CD8-positive, alpha-beta memory T cell (primary cell): ENCODE measurements at regions not wholly inside any gene's neighbourhood (a gene's known extent, or its start where the extent isn't known, plus 50 kb on each side); places are given as distances from the start of the nearest gene placed in this dataset.

ENCODE experiments used
- CTCF ChIA-PET: fragments of 350-600 bp; sonication (Branson Sonifier 250); formaldehyde crosslinking; loops from one replicate; lab custom pipeline; 2021; ENCODE audit warnings: antibody characterized with exemption; lab: Charles Lee
- POLR2A ChIA-PET: fragments of 350-600 bp; sonication (Branson Sonifier 250); formaldehyde crosslinking; loops from one replicate; lab custom pipeline; 2021; ENCODE audit warnings: antibody characterized with exemption; lab: Charles Lee
- DNase-seq, 5 donors: peaks; one replicate each; pipeline versions ENCODE4 v3.0.0 to v3.0.0-alpha.2; 2020 to 2022; ENCODE audit warnings: mixed read lengths in 1 of 5
- H3K27ac ChIP-seq: one replicate; pipeline ENCODE4 v1.7.0; 2013; ENCODE audit warnings: low read depth, mild to moderate bottlenecking, low read length, moderate library complexity
- H3K27me3 ChIP-seq: 2 replicates; pipeline ENCODE4 v1.7.0; 2013; ENCODE audit warnings: low read length, mild to moderate bottlenecking; ENCODE audit not compliant: insufficient read depth, poor library complexity, severe bottlenecking
- H3K36me3 ChIP-seq: 2 replicates; pipeline ENCODE4 v1.7.0; 2013; ENCODE audit warnings: mild to moderate bottlenecking, low read length, moderate library complexity; ENCODE audit not compliant: insufficient read depth
- H3K4me1 ChIP-seq: 2 replicates; pipeline ENCODE4 v1.7.0; 2013; ENCODE audit warnings: mild to moderate bottlenecking, low read length, moderate library complexity; ENCODE audit not compliant: insufficient read depth
- H3K4me3 ChIP-seq: 2 replicates; pipeline ENCODE4 v1.7.0; 2013; ENCODE audit warnings: mild to moderate bottlenecking, low read length
- H3K9me3 ChIP-seq: 2 replicates; pipeline ENCODE4 v1.7.0; 2013; ENCODE audit warnings: mild to moderate bottlenecking, low read length
- H3K27ac Mint-ChIP-seq, 8 donors: one replicate each; pipeline ENCODE4 v1.8.0; 2020 to 2021; ENCODE audit warnings: mixed read lengths in 8 of 8, mild to moderate bottlenecking in 6 of 8, inconsistent platforms in 3 of 8, moderate library complexity in 3 of 8
- H3K27me3 Mint-ChIP-seq, 2 donors: one replicate each; pipeline ENCODE4 v1.8.0; 2020 to 2021; ENCODE audit warnings: mixed read lengths in 2 of 2, mild to moderate bottlenecking in 1 of 2, moderate library complexity in 1 of 2
- H3K36me3 Mint-ChIP-seq, 3 donors: one replicate each; pipeline ENCODE4 v1.8.0; 2020 to 2021; ENCODE audit warnings: mixed read lengths in 3 of 3, inconsistent platforms in 1 of 3, mild to moderate bottlenecking in 1 of 3
- H3K4me1 Mint-ChIP-seq, 3 donors: one replicate each; pipeline ENCODE4 v1.8.0; 2020 to 2021; ENCODE audit warnings: mixed read lengths in 3 of 3, inconsistent platforms in 1 of 3, mild to moderate bottlenecking in 1 of 3
- H3K4me3 Mint-ChIP-seq, 7 donors: one replicate each; pipeline ENCODE4 v1.8.0; 2020 to 2021; ENCODE audit warnings: mixed read lengths in 7 of 7, mild to moderate bottlenecking in 6 of 7, moderate library complexity in 4 of 7, inconsistent platforms in 2 of 7
- H3K9me3 Mint-ChIP-seq, 5 donors: one replicate each; pipeline ENCODE4 v1.8.0; 2020 to 2022; ENCODE audit warnings: mixed read lengths in 5 of 5, mild to moderate bottlenecking in 3 of 5, moderate library complexity in 2 of 5, inconsistent platforms in 1 of 5

DNA sequence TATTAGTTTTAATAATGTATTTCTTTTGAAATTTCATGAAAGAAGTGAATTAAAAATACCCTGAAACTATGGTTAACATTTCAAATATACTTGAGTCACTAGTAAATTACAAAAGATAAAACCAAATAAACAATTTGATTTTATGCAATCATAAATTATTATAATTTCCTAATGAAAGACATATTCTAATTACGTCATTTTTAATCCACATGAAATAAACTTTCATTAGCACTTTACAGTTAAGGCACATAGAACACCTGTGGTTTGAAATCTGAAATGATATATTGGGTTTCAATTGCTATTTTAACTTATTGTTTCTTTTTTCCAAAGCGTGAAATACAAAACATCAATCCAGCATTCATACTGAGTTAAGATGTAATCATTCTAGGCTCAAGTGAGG, 1492.5 kb upstream of the PABPC4L start:
- POLR2A ChIA-PET: no interaction called here
- no peaks in the 10 kb centered on the region for H3K36me3 Mint-ChIP-seq
- CTCF ChIA-PET: no interaction called here

DNA sequence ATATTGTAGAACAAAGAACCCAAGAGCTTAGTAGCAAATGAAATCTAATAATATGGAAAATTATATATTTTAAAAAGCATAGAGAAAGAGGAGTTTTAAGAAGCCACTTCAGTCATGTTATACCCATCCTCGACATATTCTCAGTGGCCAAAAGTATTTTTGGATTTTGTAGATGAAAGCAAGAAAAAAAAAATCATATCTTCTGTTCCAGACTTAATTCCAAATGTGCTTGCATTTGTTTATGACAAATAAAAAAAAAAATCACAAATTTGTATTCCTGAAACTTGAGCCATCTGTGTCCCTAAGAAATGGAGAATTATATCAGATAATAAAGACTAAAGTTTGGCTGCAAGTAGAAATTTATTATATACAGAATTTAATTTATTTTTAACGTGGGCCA, 1482.4 kb upstream of the PABPC4L start:
- POLR2A ChIA-PET: no interaction called here
- CTCF ChIA-PET: no interaction called here

More for the DNA sequence above, 1492.5 kb upstream of the PABPC4L start:
- DNase-seq: no peak
- Mint-ChIP-seq H3K27ac (no peak overlapping the region), H3K27me3 (no peaks in the 10 kb centered on the region), H3K4me3 (no peak overlapping the region), H3K4me1 (no peaks in the 10 kb centered on the region), H3K9me3 (peaks cover 2 to 24% (median 16%) of the 10 kb centered on the region in 5 donors)
- no peak overlapping the region for H3K27ac ChIP-seq
- H3K4me1 ChIP-seq: no peaks in the 10 kb centered on the region
- H3K4me3 ChIP-seq: no peak overlapping the region
- no peaks in the 10 kb centered on the region for H3K36me3 ChIP-seq
- no peaks in the 10 kb centered on the region for H3K9me3 ChIP-seq
- no peaks in the 10 kb centered on the region for H3K27me3 ChIP-seq

DNA sequence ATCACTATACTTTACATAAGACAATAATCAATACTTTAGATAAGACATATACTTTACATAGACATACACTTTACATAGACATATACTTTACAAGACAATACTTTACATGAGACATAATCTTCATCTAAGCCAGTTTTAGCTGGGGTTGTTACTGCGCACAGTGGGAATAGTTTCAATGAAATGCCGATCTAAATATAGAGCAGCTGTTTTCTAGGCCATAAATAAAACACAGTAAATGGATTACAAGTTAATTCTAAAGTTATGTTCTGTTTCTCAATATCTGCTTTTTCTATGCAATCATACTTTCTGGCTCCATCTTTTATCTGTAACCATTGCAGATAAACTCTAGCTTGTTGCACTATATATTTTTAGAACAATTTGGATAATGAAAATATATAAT, 1470.6 kb upstream of the PABPC4L start:
- Mint-ChIP-seq H3K4me3 (no peak overlapping the region), H3K27ac (no peak overlapping the region), H3K36me3 (no peaks in the 10 kb centered on the region), H3K9me3 (peaks cover 3 to 23% (median 15%) of the 10 kb centered on the region in 5 donors), H3K4me1 (no peaks in the 10 kb centered on the region), H3K27me3 (no peaks in the 10 kb centered on the region)
- Histone ChIP-seq H3K27ac (no peak overlapping the region), H3K4me3 (no peak overlapping the region), H3K4me1 (no peaks in the 10 kb centered on the region), H3K36me3 (no peaks in the 10 kb centered on the region), H3K27me3 (no peaks in the 10 kb centered on the region), H3K9me3 (no peaks in the 10 kb centered on the region)
- POLR2A ChIA-PET: no interaction called here
- no peak for DNase-seq
- CTCF ChIA-PET: no interaction called here

More for the DNA sequence above, 1482.4 kb upstream of the PABPC4L start:
- Histone ChIP-seq H3K4me3 (no peak overlapping the region), H3K36me3 (no peaks in the 10 kb centered on the region), H3K4me1 (no peaks in the 10 kb centered on the region), H3K9me3 (no peaks in the 10 kb centered on the region), H3K27ac (no peak overlapping the region), H3K27me3 (no peaks in the 10 kb centered on the region)
- no peaks in the 10 kb centered on the region for H3K27me3 Mint-ChIP-seq
- DNase-seq: no peak
- H3K36me3 Mint-ChIP-seq: no peaks in the 10 kb centered on the region
- H3K4me1 Mint-ChIP-seq: no peaks in the 10 kb centered on the region
- H3K9me3 Mint-ChIP-seq: peaks cover 5 to 29% (median 10%) of the 10 kb centered on the region in 5 donors
- no peak overlapping the region for H3K27ac Mint-ChIP-seq
- H3K4me3 Mint-ChIP-seq: no peak overlapping the region

DNA sequence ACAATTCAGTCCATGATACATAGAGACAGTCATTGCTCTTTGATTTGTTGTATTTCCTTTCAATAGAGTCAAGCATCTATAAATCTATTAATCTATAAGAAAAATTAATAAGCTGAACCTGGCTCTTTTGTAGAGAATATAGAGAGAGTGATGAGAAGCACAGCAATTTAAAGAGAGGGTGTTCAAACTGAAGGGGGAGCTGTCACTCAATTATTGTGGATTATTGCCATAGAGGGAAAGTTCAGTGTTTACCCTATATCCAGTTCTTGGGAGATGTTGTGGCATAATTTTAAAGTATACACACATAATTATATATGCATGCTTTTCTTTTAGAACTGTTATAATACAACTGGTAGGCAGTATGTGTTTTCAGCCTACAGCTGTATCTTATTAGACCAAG, 1469.0 kb upstream of the PABPC4L start:
- POLR2A ChIA-PET: no interaction called here
- no peak overlapping the region for H3K4me3 ChIP-seq
- H3K4me3 Mint-ChIP-seq: no peak overlapping the region
- no peak overlapping the region for H3K27ac Mint-ChIP-seq
- no peaks in the 10 kb centered on the region for H3K9me3 ChIP-seq
- H3K27ac ChIP-seq: no peak overlapping the region
- DNase-seq: no peak
- H3K4me1 ChIP-seq: no peaks in the 10 kb centered on the region
- no peaks in the 10 kb centered on the region for H3K36me3 ChIP-seq
- no peaks in the 10 kb centered on the region for H3K27me3 ChIP-seq
- H3K27me3 Mint-ChIP-seq: no peaks in the 10 kb centered on the region
- H3K9me3 Mint-ChIP-seq: peaks cover 5 to 27% (median 13%) of the 10 kb centered on the region in 5 donors
- H3K36me3 Mint-ChIP-seq: no peaks in the 10 kb centered on the region
- no peaks in the 10 kb centered on the region for H3K4me1 Mint-ChIP-seq
- CTCF ChIA-PET: no interaction called here
